ENCODE measurements at regions not wholly inside any gene's neighbourhood (a gene's known extent, or its start where the extent isn't known, plus 50 kb on each side); places are given as distances from the start of the nearest gene placed in this dataset.

DNA sequence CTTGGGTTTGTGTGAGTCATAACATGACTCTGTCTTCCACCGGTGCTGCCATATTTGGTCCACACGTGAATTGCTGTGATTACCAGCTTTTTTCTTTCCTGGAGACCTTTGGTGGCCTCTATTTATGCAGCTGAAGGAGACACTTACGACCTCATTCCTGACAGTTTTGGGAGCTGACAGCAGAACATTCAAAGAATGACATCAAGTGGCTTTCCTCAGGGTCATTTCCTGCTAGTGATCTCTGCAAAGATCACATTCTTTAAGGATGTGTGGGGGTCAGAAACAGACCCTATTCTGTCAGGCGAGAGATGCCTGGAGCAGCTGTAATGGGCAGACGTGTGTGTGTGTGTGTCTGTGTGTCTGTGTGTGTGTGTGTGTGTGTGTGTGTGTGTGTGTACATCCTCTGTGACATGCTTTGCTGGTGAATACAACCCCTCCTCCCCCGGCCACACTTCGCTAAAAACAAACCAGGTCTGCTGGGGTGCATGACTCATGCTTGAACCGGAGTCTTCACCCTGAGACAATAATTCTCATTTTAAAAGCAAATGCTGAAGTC, 115.6 kb downstream of the TMEM170B start:
- Mint-ChIP-seq H3K27ac (no peak overlapping the region), H3K27me3 (peaks cover 38% of the 10 kb centered on the region), H3K4me3 (no peak overlapping the region), H3K4me1 (peaks cover 9% of the 10 kb centered on the region), H3K36me3 (ENCODE audit: low read depth) (peaks cover 3% of the 10 kb centered on the region)
- DNase-seq = no peak
- H3K9me3 ChIP-seq (ENCODE audit: control insufficient read depth, low read length, poor library complexity, severe bottlenecking) = no peaks in the 10 kb centered on the region
- peak; percentile 54 for ATAC-seq

DNA sequence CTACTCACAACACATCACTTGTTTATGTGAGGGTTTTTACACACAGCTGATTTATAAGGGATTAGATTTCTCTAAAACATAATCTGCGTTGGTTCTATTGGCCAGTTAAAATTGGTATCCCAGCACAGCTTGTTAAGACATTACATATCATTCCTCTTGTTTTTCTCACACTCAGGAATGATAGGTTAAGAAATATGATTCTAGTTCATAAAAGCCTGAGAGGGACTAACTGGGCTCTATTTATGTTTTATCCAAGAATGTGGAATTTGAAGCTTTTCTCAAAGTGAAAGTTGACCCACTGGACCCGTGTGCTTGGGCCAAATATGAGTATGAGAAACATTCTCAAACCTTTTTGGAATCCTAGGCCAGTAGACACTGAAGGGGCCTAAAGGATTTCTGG, 117.3 kb downstream of the TMEM170B start:
- DNase-seq (no peak), ATAC-seq (no peak)
- Mint-ChIP-seq H3K36me3 (ENCODE audit: low read depth) (peaks cover 3% of the 10 kb centered on the region), H3K4me1 (peaks cover 9% of the 10 kb centered on the region), H3K27ac (no peak overlapping the region), H3K4me3 (no peak overlapping the region), H3K27me3 (peaks cover 42% of the 10 kb centered on the region)
- H3K9me3 ChIP-seq (ENCODE audit: control insufficient read depth, low read length, poor library complexity, severe bottlenecking) = no peaks in the 10 kb centered on the region

DNA sequence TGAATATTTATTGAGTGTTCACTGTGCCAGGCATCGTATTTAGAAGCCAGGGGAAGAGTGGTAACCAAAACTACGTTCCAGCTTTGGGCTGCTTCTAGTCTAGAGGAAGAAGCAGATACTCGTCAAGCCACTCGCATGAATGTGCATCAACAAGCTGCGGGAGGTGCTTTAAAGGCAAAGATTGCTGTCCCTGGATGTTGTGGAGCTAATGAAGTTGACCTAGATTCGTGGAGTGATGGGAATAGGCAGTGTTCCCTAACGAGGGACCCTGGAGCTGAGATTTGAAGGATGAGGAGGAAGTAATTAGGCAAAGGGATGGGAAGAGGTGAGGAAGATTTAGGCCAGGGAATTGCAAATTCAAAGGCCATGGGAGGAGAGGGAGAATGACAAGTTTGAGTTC, 118.9 kb downstream of the TMEM170B start:
- DNase-seq (no peak), ATAC-seq (no peak)
- H3K36me3 Mint-ChIP-seq (ENCODE audit: low read depth) = peaks cover 3% of the 10 kb centered on the region
- no peak overlapping the region for H3K27ac Mint-ChIP-seq
- H3K4me1 Mint-ChIP-seq = peaks cover 8% of the 10 kb centered on the region
- peaks cover 37% of the 10 kb centered on the region for H3K27me3 Mint-ChIP-seq
- no peak overlapping the region for H3K4me3 Mint-ChIP-seq
- H3K9me3 ChIP-seq (ENCODE audit: control insufficient read depth, low read length, poor library complexity, severe bottlenecking) = no peaks in the 10 kb centered on the region

DNA sequence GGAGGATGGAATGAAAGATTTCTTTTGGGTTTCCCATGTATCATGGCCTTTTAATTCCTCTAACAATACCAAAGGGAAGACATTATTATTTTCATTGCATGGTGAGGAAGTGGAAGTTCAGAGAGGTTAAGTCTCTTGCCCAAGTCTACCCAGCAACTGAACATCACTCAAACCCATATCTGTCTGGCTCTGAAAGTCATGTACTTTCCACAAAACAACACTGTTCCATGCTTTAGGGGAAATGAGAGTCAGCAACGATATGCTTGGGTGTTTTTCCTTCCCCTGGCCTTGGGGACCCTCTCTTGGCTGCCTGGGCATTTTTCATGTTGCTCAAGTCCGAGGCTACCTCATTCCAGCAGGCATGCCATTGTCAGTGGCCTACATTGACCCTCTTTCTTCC, 118.8 kb downstream of the ADTRP start:
- H3K27ac Mint-ChIP-seq = no peak overlapping the region
- H3K4me3 Mint-ChIP-seq = no peak overlapping the region
- peaks cover 6% of the 10 kb centered on the region for H3K4me1 Mint-ChIP-seq
- H3K27me3 Mint-ChIP-seq = peaks cover 46% of the 10 kb centered on the region
- ATAC-seq (no peak), DNase-seq (no peak)
- H3K9me3 ChIP-seq (ENCODE audit: control insufficient read depth, low read length, poor library complexity, severe bottlenecking) = no peaks in the 10 kb centered on the region
- H3K36me3 Mint-ChIP-seq (ENCODE audit: low read depth) = peaks cover 3% of the 10 kb centered on the region

DNA sequence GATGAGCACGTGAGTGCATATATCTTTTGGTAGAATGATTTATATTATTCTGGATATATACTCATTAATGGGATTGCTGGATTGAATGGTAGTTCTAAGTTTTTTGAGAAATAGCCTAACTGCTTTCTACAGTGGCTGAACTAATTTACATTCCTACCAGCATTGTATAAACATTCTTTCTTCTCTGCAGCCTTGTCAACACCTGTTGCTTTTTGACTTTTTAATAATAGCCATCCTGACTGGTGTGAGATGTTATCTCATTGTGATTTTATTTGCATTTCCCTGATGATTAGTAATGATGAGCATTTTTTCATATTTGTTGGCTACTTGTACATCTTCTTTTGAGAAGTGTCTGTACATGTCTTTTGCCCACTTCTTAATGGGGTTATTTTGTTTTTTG, 116.3 kb downstream of the ADTRP start:
- Mint-ChIP-seq H3K36me3 (ENCODE audit: low read depth) (peaks cover under 1% of the 10 kb centered on the region), H3K4me3 (no peak overlapping the region), H3K27me3 (peaks cover 53% of the 10 kb centered on the region), H3K4me1 (no peaks in the 10 kb centered on the region), H3K27ac (no peak overlapping the region)
- DNase-seq = no peak
- no peaks in the 10 kb centered on the region for H3K9me3 ChIP-seq (ENCODE audit: control insufficient read depth, low read length, poor library complexity, severe bottlenecking)
- no peak for ATAC-seq

DNA sequence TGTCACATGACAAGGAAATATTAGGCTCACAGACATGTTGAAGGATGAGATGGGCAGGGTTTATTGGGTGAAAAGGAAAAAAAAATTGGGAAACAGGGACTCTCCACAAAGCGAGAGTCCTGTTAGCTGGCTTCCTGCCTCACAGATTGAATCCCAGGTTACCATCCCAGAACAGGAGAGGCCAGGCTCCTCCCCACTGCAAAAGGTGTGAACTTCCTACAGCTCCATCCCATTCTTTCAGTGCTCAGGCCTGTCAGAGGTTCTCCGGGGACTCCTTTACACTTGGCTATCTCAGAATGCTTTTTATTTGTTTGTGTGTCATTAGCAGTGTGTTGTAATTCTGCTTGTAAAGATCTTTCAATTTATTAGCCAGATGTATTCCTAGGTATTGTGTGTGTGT, 115.1 kb downstream of the ADTRP start:
- ATAC-seq (no peak), DNase-seq (no peak)
- Mint-ChIP-seq H3K4me3 (no peak overlapping the region), H3K36me3 (ENCODE audit: low read depth) (peaks cover 3% of the 10 kb centered on the region), H3K27ac (no peak overlapping the region), H3K27me3 (peaks cover 57% of the 10 kb centered on the region), H3K4me1 (no peaks in the 10 kb centered on the region)
- H3K9me3 ChIP-seq (ENCODE audit: control insufficient read depth, low read length, poor library complexity, severe bottlenecking) = no peaks in the 10 kb centered on the region
